ENCODE measurements at regions not wholly inside any gene's neighbourhood (a gene's known extent, or its start where the extent isn't known, plus 50 kb on each side); places are given as distances from the start of the nearest gene placed in this dataset.

GRCh38 chr15:91516866-91517265 lies 336.6 kb upstream of the SLCO3A1 start:
- Histone ChIP-seq H3K27ac (ENCODE audit: low read length) (no peak overlapping the region), H3K36me3 (ENCODE audit: insufficient read depth, low read length) (no peaks in the 10 kb centered on the region), H3K9me3 (ENCODE audit: low read length) (no peaks in the 10 kb centered on the region), H2AFZ (ENCODE audit: low read depth, low read length) (no peak overlapping the region), H3K9ac (ENCODE audit: low read length) (no peak overlapping the region), H3F3A (ENCODE audit: insufficient read depth, low read length, poor library complexity, severe bottlenecking) (no peaks in the 10 kb centered on the region), H4K20me1 (ENCODE audit: insufficient read depth) (no peaks in the 10 kb centered on the region), H3K9me2 (ENCODE audit: insufficient read depth, low read length) (no peaks in the 10 kb centered on the region), H3K79me2 (replicated peaks; ENCODE audit: insufficient read depth, low read length) (no peaks in the 10 kb centered on the region), H3K4me2 (ENCODE audit: low read length) (peak overlapping the region; percentile 34), H3K4me3 (ENCODE audit: low read length) (peak overlapping the region; percentile 21), H3K27me3 (ENCODE audit: insufficient read depth, low read depth, low read length) (no peaks in the 10 kb centered on the region)
- TF ChIP-seq EZH2 (IDR thresholded peaks at IDR 0.05; ENCODE audit: borderline replicate concordance, insufficient read depth, low read length, poor library complexity, severe bottlenecking), result no peak
- peak; percentile 48 for TF ChIP-seq POLR2AphosphoS5 (IDR thresholded peaks at IDR 0.05)

GRCh38 chr15:91517491-91518200 lies 335.9 kb upstream of the SLCO3A1 start:
- Histone ChIP-seq H3K4me3 (ENCODE audit: low read length) (peak overlapping the region; percentile 21), H3K27ac (ENCODE audit: low read length) (no peak overlapping the region), H3K9me3 (ENCODE audit: low read length) (no peaks in the 10 kb centered on the region), H3K36me3 (ENCODE audit: insufficient read depth, low read length) (no peaks in the 10 kb centered on the region), H3F3A (ENCODE audit: insufficient read depth, low read length, poor library complexity, severe bottlenecking) (no peaks in the 10 kb centered on the region), H3K4me2 (ENCODE audit: low read length) (peak overlapping the region; percentile 22), H3K9me2 (ENCODE audit: insufficient read depth, low read length) (no peaks in the 10 kb centered on the region), H3K79me2 (replicated peaks; ENCODE audit: insufficient read depth, low read length) (no peaks in the 10 kb centered on the region), H2AFZ (ENCODE audit: low read depth, low read length) (no peak overlapping the region), H3K9ac (ENCODE audit: low read length) (no peak overlapping the region), H3K27me3 (ENCODE audit: insufficient read depth, low read depth, low read length) (no peaks in the 10 kb centered on the region), H4K20me1 (ENCODE audit: insufficient read depth) (no peaks in the 10 kb centered on the region)
- TF ChIP-seq POLR2AphosphoS5 (IDR thresholded peaks at IDR 0.05) (no peak), CTCF (IDR thresholded peaks at IDR 0.05; ENCODE audit: poor library complexity, severe bottlenecking) (no peak), MXI1 (conservative IDR thresholded peaks at IDR 0.05; ENCODE audit: poor library complexity, severe bottlenecking) (no peak), EP300 (conservative IDR thresholded peaks at IDR 0.05; ENCODE audit: poor library complexity, severe bottlenecking) (no peak), TAF1 (IDR thresholded peaks at IDR 0.05; ENCODE audit: low read depth) (no peak), RAD21 (conservative IDR thresholded peaks at IDR 0.05) (no peak), EZH2 (IDR thresholded peaks at IDR 0.05; ENCODE audit: borderline replicate concordance, insufficient read depth, low read length, poor library complexity, severe bottlenecking) (no peak), REST (IDR thresholded peaks at IDR 0.05; ENCODE audit: borderline replicate concordance) (no peak), SMC3 (conservative IDR thresholded peaks at IDR 0.05; ENCODE audit: poor library complexity) (no peak)
